DMS53 treated with DMSO at 0.1 percent for 48 hours (cell line): ENCODE measurements at regions not wholly inside any gene's neighbourhood (a gene's known extent, or its start where the extent isn't known, plus 50 kb on each side); places are given as distances from the start of the nearest gene placed in this dataset.

ENCODE experiments used
- DNase-seq: peaks from one replicate; lab custom pipeline; 2025; ENCODE audit not compliant: unreplicated experiment; lab: John Stamatoyannopoulos, UW

GRCh38 chr9:80596579-80596978 lies 1024.8 kb downstream of the TLE4 start:
- DNase-seq, result no peak

GRCh38 chr9:80595192-80595591 lies 1023.4 kb downstream of the TLE4 start:
- DNase-seq, result no peak

GRCh38 chr9:80592413-80592812 lies 1020.6 kb downstream of the TLE4 start:
- no peak for DNase-seq

- DNase-seq, result no peak
Measured at GRCh38 chr9:80586786-80587330, 1015.1 kb downstream of the TLE4 start.

GRCh38 chr9:80571953-80572352 lies 1000.2 kb downstream of the TLE4 start:
- DNase-seq, result no peak

- no peak for DNase-seq
Measured at GRCh38 chr9:80569236-80569635, 997.5 kb downstream of the TLE4 start.

GRCh38 chr9:80561526-80561925 lies 989.8 kb downstream of the TLE4 start:
- no peak for DNase-seq

GRCh38 chr9:80560976-80561375 lies 989.2 kb downstream of the TLE4 start:
- DNase-seq, result no peak

GRCh38 chr9:80557256-80557655 lies 985.5 kb downstream of the TLE4 start:
- DNase-seq, result no peak

GRCh38 chr9:80556631-80557030 lies 984.9 kb downstream of the TLE4 start:
- no peak for DNase-seq

GRCh38 chr9:80555782-80556325 lies 984.1 kb downstream of the TLE4 start:
- DNase-seq, result no peak

GRCh38 chr9:80554856-80555255 lies 983.1 kb downstream of the TLE4 start:
- DNase-seq, result no peak

GRCh38 chr9:80554301-80554700 lies 982.5 kb downstream of the TLE4 start:
- DNase-seq, result no peak

GRCh38 chr9:80552931-80553330 lies 981.2 kb downstream of the TLE4 start:
- DNase-seq, result no peak

GRCh38 chr9:80550181-80550580 lies 978.4 kb downstream of the TLE4 start:
- no peak for DNase-seq

GRCh38 chr9:80547613-80548012 lies 975.8 kb downstream of the TLE4 start:
- DNase-seq, result no peak

GRCh38 chr9:80540387-80540786 lies 968.6 kb downstream of the TLE4 start:
- DNase-seq, result no peak

GRCh38 chr9:80538976-80539375 lies 967.2 kb downstream of the TLE4 start:
- DNase-seq, result no peak

GRCh38 chr9:80522465-80522864 lies 950.7 kb downstream of the TLE4 start:
- DNase-seq, result no peak

GRCh38 chr9:80521151-80521550 lies 949.4 kb downstream of the TLE4 start:
- DNase-seq, result no peak

- DNase-seq, result no peak
Measured at GRCh38 chr9:80520231-80520630, 948.5 kb downstream of the TLE4 start.

- no peak for DNase-seq
Measured at GRCh38 chr9:80518441-80518840, 946.7 kb downstream of the TLE4 start.

- no peak for DNase-seq
Measured at GRCh38 chr9:80516679-80517078, 944.9 kb downstream of the TLE4 start.
